A549 (cell line): ENCODE measurements at regions not wholly inside any gene's neighbourhood (a gene's known extent, or its start where the extent isn't known, plus 50 kb on each side); places are given as distances from the start of the nearest gene placed in this dataset.

Experiments used
- ATAC-seq, 2 experiments: fragments of 200-7000 bp in 1 of 2; fragments of >200 bp in 1 of 2; cut with Nextera tagmentation in 1 of 2; cut with Tn5 transposase in 1 of 2; 3 replicates each; pipeline versions ENCODE4 v1.8.0 to v1.9.1; 2018 to 2020; ENCODE audit warnings: mild to moderate bottlenecking in 1 of 2, moderate library complexity in 1 of 2
- CTCF ChIA-PET: fragments of 300-600 bp; sonication (Branson Sonifier 250); formaldehyde crosslinking; extraction: SDS; loops from one replicate; lab custom pipeline; 2021; ENCODE audit warnings: antibody characterized with exemption, inconsistent platforms; lab: Yijun Ruan, JAX
- POLR2A ChIA-PET: fragments of 350-600 bp; formaldehyde crosslinking; extraction: SDS; loops from one replicate; lab custom pipeline; 2021; ENCODE audit warnings: antibody characterized with exemption, inconsistent platforms; lab: Yijun Ruan, JAX
- DNase-seq, 2 experiments: peaks; one replicate each; pipeline versions ENCODE4 v3.0.0 to v3.0.0-alpha.2; 2011 to 2016; ENCODE audit warnings: low read depth in 1 of 2, low spot score in 1 of 2
- FAIRE-seq: peaks from 2 replicates; lab custom pipeline; 2011; peaks lifted over from hg19 to GRCh38; lab: Jason Lieb, UNC
- H3K27ac ChIP-seq, 2 experiments: fragments of >200 bp; sonication (Bioruptor Twin); formaldehyde crosslinking; 3 replicates each; pipeline ENCODE4 v1.5.1; 2016 to 2017
- H3K4me1 ChIP-seq: fragments of >200 bp; sonication (Bioruptor Twin); formaldehyde crosslinking; 3 replicates; pipeline ENCODE4 v1.6.1; 2016
- H3K4me2 ChIP-seq: fragments of >200 bp; sonication (Bioruptor Twin); formaldehyde crosslinking; 3 replicates; pipeline ENCODE4 v1.6.1; 2016
- H3K4me3 ChIP-seq: fragments of >200 bp; sonication (Bioruptor Twin); formaldehyde crosslinking; 3 replicates; pipeline ENCODE4 v1.5.1; 2016
- H3K9me3 ChIP-seq: fragments of >200 bp; sonication (Bioruptor Twin); formaldehyde crosslinking; 3 replicates; pipeline ENCODE4 v1.6.1; 2016
- BHLHE40 ChIP-seq: IDR thresholded peaks from 2 replicates; pipeline ENCODE4 v1.6.1; 2012; ENCODE audit warnings: low read depth, low read length, inconsistent platforms
- CEBPB ChIP-seq, 2 experiments: fragments of >200 bp in 1 of 2; sonication (Bioruptor Twin) in 1 of 2; formaldehyde crosslinking in 1 of 2; IDR thresholded peaks; 2 replicates each; pipeline ENCODE4 v1.6.1; 2012 to 2016
- EHF ChIP-seq: fragments of 250-450 bp; sonication (Bioruptor Pico); IDR thresholded peaks from 2 replicates; pipeline ENCODE4 v1.5.0; 2020; ENCODE audit warnings: mild to moderate bottlenecking
- EHMT2 ChIP-seq: fragments of 200-600 bp; sonication (generic); IDR thresholded peaks from 2 replicates; pipeline ENCODE4 v1.6.1; 2016; ENCODE audit warnings: antibody characterized with exemption, low read depth, mild to moderate bottlenecking, moderate library complexity
- FOSL2 ChIP-seq, 2 experiments: fragments of 450-650 bp in 1 of 2; fragments of >200 bp in 1 of 2; sonication (Bioruptor Twin) in 1 of 2; formaldehyde crosslinking; IDR thresholded peaks; 2 replicates each; pipeline versions ENCODE4 v1.5.0 to v1.6.1; 2016 to 2020; ENCODE audit warnings: mild to moderate bottlenecking in 1 of 2, moderate library complexity in 1 of 2
- FOXS1 ChIP-seq: fragments of 250-450 bp; sonication (Bioruptor Pico); IDR thresholded peaks from 2 replicates; pipeline ENCODE4 v1.5.0; 2020; ENCODE audit warnings: mild to moderate bottlenecking, moderate library complexity
- HOXA7 ChIP-seq: fragments of 250-450 bp; sonication (Bioruptor Pico); IDR thresholded peaks from 2 replicates; pipeline ENCODE4 v1.5.0; 2020; ENCODE audit warnings: mild to moderate bottlenecking, moderate library complexity
- HOXB13 ChIP-seq: fragments of 250-450 bp; sonication (Bioruptor Pico); IDR thresholded peaks from 2 replicates; pipeline ENCODE4 v1.5.0; 2020; ENCODE audit warnings: low read depth, mild to moderate bottlenecking, moderate library complexity
- JUNB ChIP-seq: fragments of >200 bp; sonication (Bioruptor Twin); formaldehyde crosslinking; IDR thresholded peaks from 2 replicates; pipeline ENCODE4 v1.6.1; 2016
- KDM5A ChIP-seq: fragments of 200-600 bp; sonication (generic); IDR thresholded peaks from 2 replicates; pipeline ENCODE4 v1.6.1; 2016; ENCODE audit warnings: antibody characterized with exemption, mild to moderate bottlenecking
- PHF8 ChIP-seq: fragments of 200-600 bp; sonication (generic); IDR thresholded peaks from 2 replicates; pipeline ENCODE4 v1.6.1; 2016; ENCODE audit warnings: low read depth, mild to moderate bottlenecking, antibody characterized with exemption, moderate library complexity, borderline replicate concordance
- RNF2 ChIP-seq: fragments of 200-600 bp; sonication (generic); IDR thresholded peaks from 2 replicates; pipeline ENCODE4 v1.6.1; 2016; ENCODE audit warnings: low read depth, mild to moderate bottlenecking, antibody characterized with exemption, moderate library complexity, borderline replicate concordance
- SREBF2 ChIP-seq: fragments of 450-650 bp; IDR thresholded peaks from 2 replicates; pipeline ENCODE4 v1.6.1; 2014; ENCODE audit warnings: mild to moderate bottlenecking, moderate library complexity
- TFCP2L1 ChIP-seq: fragments of 250-450 bp; sonication (Bioruptor Pico); IDR thresholded peaks from 2 replicates; pipeline ENCODE4 v1.5.0; 2021; ENCODE audit warnings: mild to moderate bottlenecking
- ZC3H11A ChIP-seq: fragments of 450-650 bp; IDR thresholded peaks from 2 replicates; pipeline ENCODE4 v1.6.1; 2014; ENCODE audit warnings: antibody characterized with exemption, mild to moderate bottlenecking
- ZSCAN20 ChIP-seq: fragments of 250-450 bp; sonication (Bioruptor Pico); IDR thresholded peaks from 2 replicates; pipeline ENCODE4 v1.8.0; 2022; ENCODE audit warnings: mild to moderate bottlenecking, moderate library complexity
- WGBS: methylation state at CpG from one replicate; pipeline ENCODE4 v1.1.6; 2017; ENCODE audit errors: missing lambda C conversion rate; 5-methylcytosine and 5-hydroxymethylcytosine counted together
- TF ChIP-seq, protein P1 (sequence below): fragments of 450-650 bp; IDR thresholded peaks from 2 replicates; pipeline ENCODE4 v1.6.1; 2014; ENCODE audit warnings: antibody characterized with exemption
- TF ChIP-seq, protein P2 (sequence below): IDR thresholded peaks from 2 replicates; pipeline ENCODE4 v1.6.1; 2012
- TF ChIP-seq, protein P3 (sequence below): fragments of >200 bp; sonication (Bioruptor Twin); formaldehyde crosslinking; IDR thresholded peaks from 2 replicates; pipeline ENCODE4 v1.6.1; 2016
- TF ChIP-seq, protein P4 (sequence below): fragments of >200 bp; sonication (Bioruptor Twin); formaldehyde crosslinking; IDR thresholded peaks from 3 replicates; pipeline ENCODE4 v1.6.1; 2016
- TF ChIP-seq, protein P5 (sequence below): fragments of 200-600 bp; sonication (generic); IDR thresholded peaks from 2 replicates; pipeline ENCODE4 v1.6.1; 2016; ENCODE audit warnings: antibody characterized with exemption, mild to moderate bottlenecking, moderate library complexity

DNA sequence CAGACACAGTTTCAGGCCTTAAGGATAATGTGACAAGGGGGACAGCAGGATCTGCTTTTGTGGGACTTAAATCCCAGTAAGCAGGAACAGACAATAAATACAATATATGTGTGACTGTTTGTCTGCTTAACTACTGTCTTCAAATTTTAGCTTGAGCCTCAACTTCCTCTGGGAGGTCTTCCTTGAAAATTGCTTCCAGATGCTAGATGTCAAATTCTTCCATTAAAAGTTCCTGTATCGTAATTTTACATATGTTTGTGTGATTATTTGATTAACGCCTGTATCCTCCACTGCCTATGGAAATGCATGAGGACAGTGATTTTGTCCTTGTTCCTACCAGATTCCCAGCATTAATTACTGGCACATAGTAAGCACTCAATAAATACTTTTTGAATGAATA, 385.5 kb downstream of the NDFIP2 start:
- ChIA-PET CTCF (interaction anchor here (0.6 kb wide), 1 partner anchor 39 kb away, joined by 3 read pairs; no protein-coding TSS in a partner anchor), POLR2A (no interaction called here)
- H3K9me3 ChIP-seq = no peaks in the 10 kb centered on the region
- H3K4me2 ChIP-seq = no peak overlapping the region
- 0 out of 3 replicates have a peak, but pooled peaks cover 4% of the 10 kb centered on the region for H3K4me1 ChIP-seq
- no peak for DNase-seq
- WGBS = 90% methylated on average over 2 of the region's 2 CpGs
- no peak overlapping the region for H3K27ac ChIP-seq
- no peak for FAIRE-seq
- TF ChIP-seq FOSL2 (IDR thresholded peaks at IDR 0.05) (no peak), FOSL2 (CRISPR knock-in tag; IDR thresholded peaks at IDR 0.05) (no peak), SREBF2 (no peak), JUNB (no peak), PHF8 (no peak), CEBPB (IDR thresholded peaks at IDR 0.05) (no peak), EHF (CRISPR knock-in tag) (no peak), TFCP2L1 (CRISPR knock-in tag) (no peak), HOXA7 (CRISPR knock-in tag) (no peak)
- TF ChIP-seq, protein P1, sequence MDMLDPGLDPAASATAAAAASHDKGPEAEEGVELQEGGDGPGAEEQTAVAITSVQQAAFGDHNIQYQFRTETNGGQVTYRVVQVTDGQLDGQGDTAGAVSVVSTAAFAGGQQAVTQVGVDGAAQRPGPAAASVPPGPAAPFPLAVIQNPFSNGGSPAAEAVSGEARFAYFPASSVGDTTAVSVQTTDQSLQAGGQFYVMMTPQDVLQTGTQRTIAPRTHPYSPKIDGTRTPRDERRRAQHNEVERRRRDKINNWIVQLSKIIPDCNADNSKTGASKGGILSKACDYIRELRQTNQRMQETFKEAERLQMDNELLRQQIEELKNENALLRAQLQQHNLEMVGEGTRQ = no peak
- no peak for ATAC-seq
- H3K4me3 ChIP-seq = no peak overlapping the region

DNA sequence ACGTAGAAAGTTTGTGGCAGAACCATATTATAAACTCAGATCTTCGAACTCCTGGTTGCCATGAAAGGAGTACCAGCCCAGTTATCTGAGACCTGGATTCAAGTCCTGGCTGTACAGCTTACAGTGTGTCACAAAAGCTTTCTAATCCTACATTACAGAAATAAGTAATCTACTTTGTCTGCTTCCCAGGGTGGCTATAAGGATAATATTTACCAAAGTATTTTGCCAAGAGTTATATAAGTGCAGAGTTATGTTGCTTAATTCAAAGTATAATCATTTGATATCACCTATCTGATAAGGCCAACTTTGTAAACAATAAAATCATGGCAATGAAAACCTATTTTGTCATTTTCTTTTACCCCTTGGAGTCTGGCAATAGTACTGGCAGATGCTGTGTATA, 381.6 kb downstream of the NDFIP2 start:
- Histone ChIP-seq H3K4me2 (no peak overlapping the region), H3K4me3 (no peak overlapping the region), H3K9me3 (no peaks in the 10 kb centered on the region), H3K27ac (no peak overlapping the region), H3K4me1 (no peaks in the 10 kb centered on the region)
- TF ChIP-seq CEBPB (IDR thresholded peaks at IDR 0.05) (no peak), ZC3H11A (no peak), ZSCAN20 (no peak), BHLHE40 (no peak), HOXB13 (no peak), EHMT2 (no peak), FOXS1 (CRISPR knock-in tag) (no peak), KDM5A (no peak), RNF2 (no peak), HOXA7 (CRISPR knock-in tag) (no peak)
- TF ChIP-seq, protein P2, sequence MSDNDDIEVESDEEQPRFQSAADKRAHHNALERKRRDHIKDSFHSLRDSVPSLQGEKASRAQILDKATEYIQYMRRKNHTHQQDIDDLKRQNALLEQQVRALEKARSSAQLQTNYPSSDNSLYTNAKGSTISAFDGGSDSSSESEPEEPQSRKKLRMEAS = no peak
- TF ChIP-seq, protein P3, sequence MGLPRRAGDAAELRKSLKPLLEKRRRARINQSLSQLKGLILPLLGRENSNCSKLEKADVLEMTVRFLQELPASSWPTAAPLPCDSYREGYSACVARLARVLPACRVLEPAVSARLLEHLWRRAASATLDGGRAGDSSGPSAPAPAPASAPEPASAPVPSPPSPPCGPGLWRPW = no peak
- TF ChIP-seq, protein P4, sequence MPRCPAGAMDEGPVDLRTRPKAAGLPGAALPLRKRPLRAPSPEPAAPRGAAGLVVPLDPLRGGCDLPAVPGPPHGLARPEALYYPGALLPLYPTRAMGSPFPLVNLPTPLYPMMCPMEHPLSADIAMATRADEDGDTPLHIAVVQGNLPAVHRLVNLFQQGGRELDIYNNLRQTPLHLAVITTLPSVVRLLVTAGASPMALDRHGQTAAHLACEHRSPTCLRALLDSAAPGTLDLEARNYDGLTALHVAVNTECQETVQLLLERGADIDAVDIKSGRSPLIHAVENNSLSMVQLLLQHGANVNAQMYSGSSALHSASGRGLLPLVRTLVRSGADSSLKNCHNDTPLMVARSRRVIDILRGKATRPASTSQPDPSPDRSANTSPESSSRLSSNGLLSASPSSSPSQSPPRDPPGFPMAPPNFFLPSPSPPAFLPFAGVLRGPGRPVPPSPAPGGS = no peak
- TF ChIP-seq, protein P5, sequence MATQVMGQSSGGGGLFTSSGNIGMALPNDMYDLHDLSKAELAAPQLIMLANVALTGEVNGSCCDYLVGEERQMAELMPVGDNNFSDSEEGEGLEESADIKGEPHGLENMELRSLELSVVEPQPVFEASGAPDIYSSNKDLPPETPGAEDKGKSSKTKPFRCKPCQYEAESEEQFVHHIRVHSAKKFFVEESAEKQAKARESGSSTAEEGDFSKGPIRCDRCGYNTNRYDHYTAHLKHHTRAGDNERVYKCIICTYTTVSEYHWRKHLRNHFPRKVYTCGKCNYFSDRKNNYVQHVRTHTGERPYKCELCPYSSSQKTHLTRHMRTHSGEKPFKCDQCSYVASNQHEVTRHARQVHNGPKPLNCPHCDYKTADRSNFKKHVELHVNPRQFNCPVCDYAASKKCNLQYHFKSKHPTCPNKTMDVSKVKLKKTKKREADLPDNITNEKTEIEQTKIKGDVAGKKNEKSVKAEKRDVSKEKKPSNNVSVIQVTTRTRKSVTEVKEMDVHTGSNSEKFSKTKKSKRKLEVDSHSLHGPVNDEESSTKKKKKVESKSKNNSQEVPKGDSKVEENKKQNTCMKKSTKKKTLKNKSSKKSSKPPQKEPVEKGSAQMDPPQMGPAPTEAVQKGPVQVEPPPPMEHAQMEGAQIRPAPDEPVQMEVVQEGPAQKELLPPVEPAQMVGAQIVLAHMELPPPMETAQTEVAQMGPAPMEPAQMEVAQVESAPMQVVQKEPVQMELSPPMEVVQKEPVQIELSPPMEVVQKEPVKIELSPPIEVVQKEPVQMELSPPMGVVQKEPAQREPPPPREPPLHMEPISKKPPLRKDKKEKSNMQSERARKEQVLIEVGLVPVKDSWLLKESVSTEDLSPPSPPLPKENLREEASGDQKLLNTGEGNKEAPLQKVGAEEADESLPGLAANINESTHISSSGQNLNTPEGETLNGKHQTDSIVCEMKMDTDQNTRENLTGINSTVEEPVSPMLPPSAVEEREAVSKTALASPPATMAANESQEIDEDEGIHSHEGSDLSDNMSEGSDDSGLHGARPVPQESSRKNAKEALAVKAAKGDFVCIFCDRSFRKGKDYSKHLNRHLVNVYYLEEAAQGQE = no peak
- DNase-seq = no peak
- no peak for FAIRE-seq
- CTCF ChIA-PET = no interaction called here
- POLR2A ChIA-PET = no interaction called here
- no peak for ATAC-seq
- WGBS = 55% methylated on average over 2 of the region's 2 CpGs
